Endothelial cell of umbilical vein (primary cell): ENCODE measurements at regions not wholly inside any gene's neighbourhood (a gene's known extent, or its start where the extent isn't known, plus 50 kb on each side); places are given as distances from the start of the nearest gene placed in this dataset.
"Not testable (repeated sequence)": the region's sequence is repeated elsewhere in the genome, so short reads cannot be mapped to it uniquely, and the experiment has no call there.

Source experiments
- BruUV-seq: library from RNA; stranded (reverse); fragments of 400-500 nt; replicated peaks from 2 replicates; lab custom pipeline; 2021; lab: Mats Ljungman, UMichigan
- CTCF ChIA-PET: fragments of 300-600, 350-600 bp; sonication (Branson Sonifier 250); formaldehyde crosslinking; loops from one replicate; lab custom pipeline; 2021; ENCODE audit warnings: antibody characterized with exemption, inconsistent platforms; lab: Charles Lee
- POLR2A ChIA-PET: fragments of 300-600, 350-600 bp; sonication (Branson Sonifier 250); formaldehyde crosslinking; loops from one replicate; lab custom pipeline; 2021; ENCODE audit warnings: antibody characterized with exemption, inconsistent platforms; lab: Charles Lee
- DNase-seq: peaks from one replicate; pipeline ENCODE4 v3.0.0-alpha.2; 2011; ENCODE audit warnings: low read depth, low spot score
- FAIRE-seq: peaks from 2 replicates; lab custom pipeline; 2011; peaks lifted over from hg19 to GRCh38; lab: Jason Lieb, UNC
- H2AFZ ChIP-seq: 2 replicates; pipeline ENCODE4 v1.6.0; 2012; ENCODE audit warnings: low read depth, low read length, control low read depth, inconsistent platforms
- H3K27ac ChIP-seq: 2 replicates; pipeline ENCODE4 v1.5.1; 2011; ENCODE audit warnings: low read depth, mild to moderate bottlenecking, control low read depth, low read length, moderate library complexity; ENCODE audit not compliant: insufficient read depth
- H3K27me3 ChIP-seq, 2 experiments: 2 replicates each; pipeline versions ENCODE4 v1.6.0 to v1.6.1; 2011; ENCODE audit warnings: low read length in 2 of 2, mixed read lengths in 1 of 2; ENCODE audit not compliant: control insufficient read depth in 2 of 2, insufficient read depth in 2 of 2
- H3K36me3 ChIP-seq, 2 experiments: 2 replicates in 1 of 2; 3 replicates in 1 of 2; pipeline ENCODE4 v1.5.1; 2011; ENCODE audit warnings: low read length in 2 of 2, mild to moderate bottlenecking in 1 of 2, moderate library complexity in 1 of 2; ENCODE audit not compliant: control insufficient read depth in 2 of 2, insufficient read depth in 2 of 2; ENCODE audit errors: extremely low read depth in 1 of 2
- H3K4me1 ChIP-seq: 3 replicates; pipeline ENCODE4 v1.5.1; 2011; ENCODE audit warnings: mild to moderate bottlenecking, low read length; ENCODE audit not compliant: control insufficient read depth, insufficient read depth; ENCODE audit errors: extremely low read depth
- H3K4me2 ChIP-seq: 2 replicates; pipeline ENCODE4 v1.6.1; 2011; ENCODE audit warnings: low read length, control low read depth, mixed read lengths; ENCODE audit not compliant: insufficient read depth
- H3K4me3 ChIP-seq, 3 experiments: fragments of 200-600 bp in 1 of 3; sonication (generic), shearing (Covaris generic) in 1 of 3; replicated peaks in 1 of 3; 2 replicates each; pipeline ENCODE4 v1.5.1; 2011 to 2016; ENCODE audit warnings: control low read depth in 3 of 3, low read length in 3 of 3, mild to moderate bottlenecking in 2 of 3, inconsistent platforms in 1 of 3, low read depth in 1 of 3, moderate library complexity in 1 of 3; ENCODE audit not compliant: insufficient read depth in 1 of 3
- H3K79me2 ChIP-seq: 2 replicates; pipeline ENCODE4 v1.6.0; 2012; ENCODE audit warnings: low read length, inconsistent platforms; ENCODE audit not compliant: control insufficient read depth, insufficient read depth
- H3K9ac ChIP-seq: replicated peaks from 2 replicates; pipeline ENCODE3; 2011; ENCODE audit warnings: low read length, control low read depth; ENCODE audit not compliant: insufficient read depth; ENCODE audit errors: extremely low read depth
- H3K9me1 ChIP-seq: replicated peaks from 3 replicates; pipeline ENCODE4 v1.6.0; 2011; ENCODE audit warnings: mild to moderate bottlenecking, low read length; ENCODE audit not compliant: control insufficient read depth, insufficient read depth; ENCODE audit errors: extremely low read depth
- H3K9me3 ChIP-seq: replicated peaks from 2 replicates; pipeline ENCODE4 v1.5.1; 2012; ENCODE audit warnings: low read length, inconsistent platforms; ENCODE audit not compliant: control insufficient read depth, insufficient read depth
- H4K20me1 ChIP-seq: replicated peaks from 2 replicates; pipeline ENCODE3; 2011; ENCODE audit warnings: mild to moderate bottlenecking, low read length; ENCODE audit not compliant: control insufficient read depth, insufficient read depth; ENCODE audit errors: extremely low read depth
- FOS ChIP-seq: IDR thresholded peaks from 2 replicates; pipeline ENCODE4 v1.6.1; 2011; ENCODE audit warnings: mild to moderate bottlenecking, low read length, moderate library complexity, borderline replicate concordance; ENCODE audit not compliant: insufficient read depth
- GATA2 ChIP-seq: IDR thresholded peaks from 2 replicates; pipeline ENCODE4 v1.7.0; 2011; ENCODE audit warnings: low read depth, mild to moderate bottlenecking, moderate library complexity, mixed read lengths, low read length; ENCODE audit not compliant: insufficient read length, insufficient read depth
- POLR2A ChIP-seq: IDR thresholded peaks from 2 replicates; pipeline ENCODE4 v1.6.1; 2012; ENCODE audit warnings: low read depth, mild to moderate bottlenecking, control low read depth, low read length
- POLR2AphosphoS5 ChIP-seq: IDR thresholded peaks from 2 replicates; pipeline ENCODE4 v1.6.1; 2012; ENCODE audit warnings: low read depth, mild to moderate bottlenecking, control low read depth, low read length, moderate library complexity; ENCODE audit not compliant: insufficient read depth
- dilution Hi-C: fragments of 300-500 bp; cut with MboI; formaldehyde crosslinking; loops from one replicate; pipeline ENCODE4 v1.15.0; 2019; ENCODE audit warnings: low sequenced_read_pairs; ENCODE audit not compliant: extremely low pct_ligation_motif_present
- intact Hi-C: fragments of 100-400 bp; cut with micrococcal nuclease; formaldehyde crosslinking; loops from one replicate; pipeline ENCODE4 v1.10.0; 2022

DNA sequence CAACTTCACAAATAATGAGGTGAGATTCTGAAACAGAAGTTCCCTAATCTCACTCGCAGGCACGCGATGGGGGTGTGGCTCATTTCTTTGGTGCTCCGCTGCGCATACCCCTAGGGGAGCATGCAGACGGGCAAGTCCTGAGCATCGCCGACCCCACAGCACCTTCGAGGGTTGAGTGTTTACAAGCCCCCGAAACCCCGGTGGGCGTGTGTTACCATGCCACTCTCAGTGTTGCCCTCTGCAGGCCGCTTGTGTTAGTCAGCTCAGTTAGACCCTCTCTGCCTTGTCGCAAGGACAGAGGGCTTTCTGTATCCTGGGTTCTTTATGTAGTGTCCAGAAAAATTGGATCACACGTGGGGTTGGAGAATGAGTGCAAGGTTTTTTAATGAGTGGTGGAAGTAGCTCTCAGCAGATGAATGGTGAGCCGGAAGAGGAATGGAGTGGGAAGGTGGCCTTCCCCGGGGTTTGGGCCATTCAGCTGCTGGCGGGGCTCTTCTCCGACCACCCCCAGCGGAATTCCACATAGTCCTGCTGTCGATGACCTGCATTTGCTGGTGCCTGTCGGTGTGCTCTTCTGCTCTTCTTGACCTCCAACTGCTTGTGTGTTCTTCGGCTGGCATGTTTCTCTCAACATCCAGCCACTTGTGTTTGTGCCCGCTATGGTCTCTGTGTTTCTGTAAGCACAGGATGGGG is 191.3 kb downstream of the RPRM start:
- intact Hi-C loops, result no loop called here
- Histone ChIP-seq H3K27ac (no peak overlapping the region), H3K4me3 (no peak overlapping the region)

DNA sequence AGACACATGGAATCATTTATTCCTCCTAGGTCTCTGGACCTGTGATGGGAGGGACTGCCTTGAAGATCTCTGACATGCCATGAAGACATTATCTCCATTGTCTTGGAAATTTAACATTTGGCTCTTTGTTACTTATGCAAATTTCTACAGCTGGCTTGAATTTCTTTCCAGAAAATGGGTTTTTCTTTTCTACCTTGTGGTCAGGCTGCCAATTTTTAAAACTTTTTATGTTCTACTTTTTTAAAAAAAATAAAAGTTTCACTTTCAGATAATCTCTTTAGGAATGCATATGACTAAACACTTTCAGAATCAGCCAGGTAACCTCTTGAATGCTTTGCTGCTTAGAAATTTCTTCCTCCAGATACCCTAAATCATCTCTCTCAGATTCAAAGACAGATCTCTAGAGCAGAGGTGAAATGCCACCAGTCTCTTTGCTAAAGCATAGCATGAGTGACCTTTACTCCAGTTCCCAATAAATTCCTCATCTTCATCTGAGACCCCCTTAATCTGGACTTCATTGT is 209.6 kb downstream of the RPRM start:
- H2AFZ ChIP-seq, result no peak overlapping the region
- peaks cover 2% of the 10 kb centered on the region for H3K9me3 ChIP-seq
- TF ChIP-seq GATA2 (no peak), POLR2AphosphoS5 (no peak), POLR2A (no peak), FOS (no peak)
- no peak overlapping the region for H3K4me2 ChIP-seq
- dilution Hi-C loops, result no loop called here
- H3K27me3 ChIP-seq, result no peaks in the 10 kb centered on the region
- no peak overlapping the region for H3K27ac ChIP-seq
- H3K36me3 ChIP-seq, result no peaks in the 10 kb centered on the region
- BruUV-seq, result no TSS peak
- H3K79me2 ChIP-seq, result no peaks in the 10 kb centered on the region
- POLR2A ChIA-PET, result no interaction called here
- no peak overlapping the region for H3K4me3 ChIP-seq
- no peak for DNase-seq
- CTCF ChIA-PET, result no interaction called here
- H3K9ac ChIP-seq, result no peak overlapping the region
- H3K9me1 ChIP-seq, result no peaks in the 10 kb centered on the region
- H3K4me1 ChIP-seq, result no peaks in the 10 kb centered on the region
- intact Hi-C loops, result no loop called here
- no peak for FAIRE-seq
- no peaks in the 10 kb centered on the region for H4K20me1 ChIP-seq

More for the DNA sequence above, 191.3 kb downstream of the RPRM start:
- H3K4me2 ChIP-seq, result no peak overlapping the region
- ChIA-PET CTCF (no interaction called here), POLR2A (no interaction called here)
- H3K79me2 ChIP-seq, result no peaks in the 10 kb centered on the region
- DNase-seq (no peak), FAIRE-seq (no peak)
- H2AFZ ChIP-seq, result no peak overlapping the region
- no peaks in the 10 kb centered on the region for H3K36me3 ChIP-seq
- dilution Hi-C loops, result no loop called here
- no peaks in the 10 kb centered on the region for H3K9me3 ChIP-seq
- TF ChIP-seq POLR2A, result no peak
- BruUV-seq, result no TSS peak
- no peak overlapping the region for H3K9ac ChIP-seq
- H3K9me1 ChIP-seq, result no peaks in the 10 kb centered on the region
- no peaks in the 10 kb centered on the region for H4K20me1 ChIP-seq
- H3K4me1 ChIP-seq, result no peaks in the 10 kb centered on the region
- H3K27me3 ChIP-seq, result no peaks in the 10 kb centered on the region

DNA sequence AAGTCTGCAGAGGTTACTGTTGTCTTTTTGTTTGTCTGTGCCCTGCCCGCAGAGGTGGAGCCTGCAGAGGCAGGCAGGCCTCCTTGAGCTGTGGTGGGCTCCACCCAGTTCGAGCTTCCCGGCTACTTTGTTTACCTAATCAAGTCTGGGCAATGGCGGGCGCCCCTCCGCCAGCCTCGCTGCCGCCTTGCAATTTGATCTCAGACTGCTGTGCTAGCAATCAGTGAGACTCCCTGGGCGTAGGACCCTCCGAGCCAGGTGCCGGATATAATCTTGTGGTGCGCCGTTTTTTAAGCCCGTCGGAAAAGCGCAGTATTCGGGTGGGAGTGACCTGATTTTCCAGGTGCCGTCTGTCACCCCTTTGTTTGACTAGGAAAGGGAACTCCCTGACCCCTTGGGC is 221.7 kb downstream of the RPRM start:
- dilution Hi-C loops, H3K4me3 ChIP-seq, H3K27ac ChIP-seq, H3K79me2 ChIP-seq, FAIRE-seq, H3K4me2 ChIP-seq, CTCF ChIA-PET, H3K36me3 ChIP-seq, POLR2A ChIA-PET, H3K27me3 ChIP-seq, H4K20me1 ChIP-seq, BruUV-seq, H3K9me1 ChIP-seq, H3K4me1 ChIP-seq, H2AFZ ChIP-seq, H3K9ac ChIP-seq, DNase-seq, intact Hi-C loops, H3K9me3 ChIP-seq: not testable (repeated sequence)
